ENCODE measurements at regions not wholly inside any gene's neighbourhood (a gene's known extent, or its start where the extent isn't known, plus 50 kb on each side); places are given as distances from the start of the nearest gene placed in this dataset.
"Not testable (repeated sequence)": the region's sequence is repeated elsewhere in the genome, so short reads cannot be mapped to it uniquely, and the experiment has no call there.

DNA sequence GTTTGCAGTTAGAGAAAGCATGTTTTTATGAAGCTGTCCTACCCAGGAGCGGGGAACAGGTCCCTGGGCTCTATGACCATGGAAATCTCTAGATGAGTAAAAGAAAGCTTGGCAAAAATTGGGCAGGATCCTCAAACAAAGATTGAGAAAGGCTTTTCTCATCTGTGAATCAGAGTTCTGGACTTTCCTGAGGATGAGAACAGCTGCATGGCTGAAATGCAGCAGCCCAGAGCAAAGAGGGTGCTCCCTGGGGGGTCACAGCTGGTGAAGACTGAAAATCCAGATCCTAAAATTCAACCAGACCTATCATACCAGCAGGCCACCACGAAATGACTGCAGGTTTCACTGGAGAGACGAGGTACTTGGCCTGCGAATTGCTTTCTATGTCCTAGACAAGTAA, 65.7 kb upstream of the APP start:
- ATAC-seq (no peak), DNase-seq (no peak)
- no peaks in the 10 kb centered on the region for H3K27me3 ChIP-seq
- H3K4me3 ChIP-seq: no peak overlapping the region
- no peak overlapping the region for H3K27ac ChIP-seq
- no peaks in the 10 kb centered on the region for H3K36me3 ChIP-seq
- TF ChIP-seq POLR2A (IDR thresholded peaks at IDR 0.05): no peak
- TF ChIP-seq, protein P1, sequence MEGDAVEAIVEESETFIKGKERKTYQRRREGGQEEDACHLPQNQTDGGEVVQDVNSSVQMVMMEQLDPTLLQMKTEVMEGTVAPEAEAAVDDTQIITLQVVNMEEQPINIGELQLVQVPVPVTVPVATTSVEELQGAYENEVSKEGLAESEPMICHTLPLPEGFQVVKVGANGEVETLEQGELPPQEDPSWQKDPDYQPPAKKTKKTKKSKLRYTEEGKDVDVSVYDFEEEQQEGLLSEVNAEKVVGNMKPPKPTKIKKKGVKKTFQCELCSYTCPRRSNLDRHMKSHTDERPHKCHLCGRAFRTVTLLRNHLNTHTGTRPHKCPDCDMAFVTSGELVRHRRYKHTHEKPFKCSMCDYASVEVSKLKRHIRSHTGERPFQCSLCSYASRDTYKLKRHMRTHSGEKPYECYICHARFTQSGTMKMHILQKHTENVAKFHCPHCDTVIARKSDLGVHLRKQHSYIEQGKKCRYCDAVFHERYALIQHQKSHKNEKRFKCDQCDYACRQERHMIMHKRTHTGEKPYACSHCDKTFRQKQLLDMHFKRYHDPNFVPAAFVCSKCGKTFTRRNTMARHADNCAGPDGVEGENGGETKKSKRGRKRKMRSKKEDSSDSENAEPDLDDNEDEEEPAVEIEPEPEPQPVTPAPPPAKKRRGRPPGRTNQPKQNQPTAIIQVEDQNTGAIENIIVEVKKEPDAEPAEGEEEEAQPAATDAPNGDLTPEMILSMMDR (IDR thresholded peaks at IDR 0.05 in 4 of 5, conservative IDR thresholded peaks at IDR 0.05 in 1 of 5): no peak
- in situ Hi-C loops (cut with MboI; ENCODE audit: low sequenced_read_pairs in 4 of 4): no loop called here
- no peaks in the 10 kb centered on the region for H3K4me1 ChIP-seq
- no peaks in the 10 kb centered on the region for H3K9me3 ChIP-seq
- intact Hi-C loops (cut with DNase I; ENCODE audit: low total_unique reads): no loop called here

DNA sequence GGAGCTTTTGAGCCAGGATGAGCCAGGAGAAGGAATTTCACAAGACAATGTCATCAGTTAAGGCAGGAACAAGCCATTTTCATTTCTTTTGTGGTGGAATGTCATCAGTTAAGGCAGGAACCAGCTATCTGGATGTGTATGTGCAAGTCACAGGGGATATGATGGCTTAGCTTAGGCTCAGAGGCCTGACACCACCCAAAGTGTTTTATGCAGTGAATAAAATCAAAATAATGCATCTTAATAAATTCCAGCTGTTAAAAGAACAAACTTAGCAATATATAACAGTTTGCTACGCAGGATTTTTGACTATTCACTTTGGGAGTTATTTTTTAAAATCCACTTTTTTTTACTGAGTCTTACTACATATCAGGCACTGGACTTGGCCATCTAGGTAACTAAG, 62.7 kb upstream of the APP start:
- in situ Hi-C loops (cut with MboI; ENCODE audit: low sequenced_read_pairs in 4 of 4); ATAC-seq; H3K27ac ChIP-seq; H3K9me3 ChIP-seq; H3K4me3 ChIP-seq; H3K27me3 ChIP-seq; H3K4me1 ChIP-seq; DNase-seq; intact Hi-C loops (cut with DNase I; ENCODE audit: low total_unique reads); H3K36me3 ChIP-seq: not testable (repeated sequence)

DNA sequence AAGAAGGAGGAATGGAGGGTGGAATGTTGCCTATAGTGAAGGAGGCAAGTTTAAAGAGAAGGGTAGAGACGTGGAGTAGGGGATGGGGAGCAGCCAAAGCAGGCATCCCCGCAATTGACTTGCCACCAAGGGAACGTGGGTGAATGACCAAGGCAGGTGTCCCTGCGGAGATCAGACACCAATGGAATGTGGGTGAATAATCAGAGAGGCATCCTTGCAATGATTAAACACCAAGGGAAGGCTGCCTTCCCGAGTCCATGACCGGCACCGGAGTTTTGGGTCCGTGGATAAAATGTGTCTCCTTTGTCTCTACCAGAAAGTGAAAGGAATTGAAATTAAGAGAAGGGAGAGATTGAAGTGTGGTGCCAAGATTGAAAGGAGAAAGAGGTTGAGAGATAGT, 61.9 kb upstream of the APP start:
- in situ Hi-C loops (cut with MboI; ENCODE audit: low sequenced_read_pairs in 4 of 4); ATAC-seq; H3K36me3 ChIP-seq; H3K4me3 ChIP-seq; H3K4me1 ChIP-seq; H3K27me3 ChIP-seq; H3K27ac ChIP-seq; H3K9me3 ChIP-seq; intact Hi-C loops (cut with DNase I; ENCODE audit: low total_unique reads); DNase-seq: not testable (repeated sequence)

DNA sequence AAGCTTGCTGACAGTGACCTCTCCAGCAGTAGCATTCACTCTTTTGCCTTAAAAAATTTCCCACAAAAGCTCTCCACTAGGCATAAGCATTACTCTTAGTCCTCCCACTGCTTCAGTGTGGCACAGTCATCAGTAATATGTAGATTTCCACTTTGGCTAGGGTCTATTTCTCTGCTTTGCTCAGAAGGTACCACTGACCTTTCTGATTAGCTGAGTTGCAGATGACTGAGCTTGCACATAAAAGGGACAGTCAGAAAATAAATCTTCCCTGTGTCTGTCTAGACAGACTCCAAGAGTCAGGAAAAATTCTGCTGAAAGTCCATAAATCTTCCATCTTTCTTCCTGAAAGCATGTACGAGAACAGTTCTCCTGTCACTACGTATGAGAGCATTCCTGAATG, 56.6 kb upstream of the APP start:
- intact Hi-C loops (cut with DNase I; ENCODE audit: low total_unique reads): no loop called here
- in situ Hi-C loops (cut with MboI; ENCODE audit: low sequenced_read_pairs in 4 of 4): no loop called here
- ATAC-seq: no peak

DNA sequence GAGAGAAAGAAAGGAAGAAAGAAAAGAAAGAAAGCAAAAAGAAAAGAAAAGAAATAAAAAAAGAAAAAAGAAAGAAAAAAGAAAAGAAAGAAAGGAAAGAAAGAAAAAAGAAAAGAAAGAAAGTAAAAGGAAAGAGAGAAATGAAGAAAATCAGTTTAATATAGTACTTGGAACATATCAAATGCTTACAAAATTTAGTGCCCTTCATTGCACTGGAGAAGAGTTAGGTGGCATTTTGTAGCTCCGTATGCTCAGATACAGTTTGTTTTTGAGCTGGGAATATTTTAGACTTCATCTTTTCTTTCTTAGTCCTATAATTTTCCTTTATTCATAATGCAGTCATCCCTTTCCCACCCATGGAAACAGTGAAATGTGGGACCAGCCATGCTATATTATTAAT, 56.2 kb upstream of the APP start:
- Histone ChIP-seq H3K27ac (no peak overlapping the region), H3K36me3 (no peaks in the 10 kb centered on the region), H3K4me1 (no peaks in the 10 kb centered on the region), H3K4me3 (no peak overlapping the region), H3K9me3 (no peaks in the 10 kb centered on the region), H3K27me3 (no peaks in the 10 kb centered on the region)
- DNase-seq (no peak), ATAC-seq (no peak)
- no peak for TF ChIP-seq POLR2A (IDR thresholded peaks at IDR 0.05)
- TF ChIP-seq, protein P1 (IDR thresholded peaks at IDR 0.05 in 4 of 5, conservative IDR thresholded peaks at IDR 0.05 in 1 of 5): no peak
- in situ Hi-C loops (cut with MboI; ENCODE audit: low sequenced_read_pairs in 4 of 4): no loop called here
- intact Hi-C loops (cut with DNase I; ENCODE audit: low total_unique reads): no loop called here

More for the DNA sequence above, 56.6 kb upstream of the APP start:
- H3K27ac ChIP-seq: no peak overlapping the region
- no peak overlapping the region for H3K4me3 ChIP-seq
- no peak for DNase-seq
- H3K36me3 ChIP-seq: no peaks in the 10 kb centered on the region
- H3K4me1 ChIP-seq: no peaks in the 10 kb centered on the region
- no peaks in the 10 kb centered on the region for H3K27me3 ChIP-seq
- no peak for TF ChIP-seq POLR2A (IDR thresholded peaks at IDR 0.05)
- TF ChIP-seq, protein P1 (IDR thresholded peaks at IDR 0.05 in 4 of 5, conservative IDR thresholded peaks at IDR 0.05 in 1 of 5): no peak
- no peaks in the 10 kb centered on the region for H3K9me3 ChIP-seq

DNA sequence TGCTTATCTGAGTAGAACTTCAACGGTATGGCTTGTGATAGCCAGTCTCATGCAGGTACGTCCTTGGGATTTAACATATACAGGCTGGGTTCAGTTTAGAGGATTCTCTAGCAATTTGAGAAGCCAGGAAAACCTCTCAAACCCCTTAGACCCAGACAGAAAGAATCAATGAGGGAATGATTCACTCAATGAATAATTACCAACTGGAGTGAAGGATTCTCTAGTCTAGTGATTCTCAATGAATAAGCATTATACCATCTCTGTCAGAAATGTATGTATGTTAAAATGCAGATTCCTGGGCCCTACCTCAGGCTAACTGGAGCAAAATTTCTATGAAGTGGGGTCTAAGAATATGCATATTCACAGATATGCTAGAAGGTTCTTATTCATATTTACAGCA, 54.5 kb upstream of the APP start:
- Histone ChIP-seq H3K9me3 (no peaks in the 10 kb centered on the region), H3K4me1 (no peaks in the 10 kb centered on the region), H3K4me3 (no peak overlapping the region), H3K36me3 (no peaks in the 10 kb centered on the region), H3K27me3 (no peaks in the 10 kb centered on the region), H3K27ac (no peak overlapping the region)
- in situ Hi-C loops (cut with MboI; ENCODE audit: low sequenced_read_pairs in 4 of 4) (no loop called here), intact Hi-C loops (cut with DNase I; ENCODE audit: low total_unique reads) (no loop called here)
- no peak for TF ChIP-seq POLR2A (IDR thresholded peaks at IDR 0.05)
- TF ChIP-seq, protein P1 (IDR thresholded peaks at IDR 0.05 in 4 of 5, conservative IDR thresholded peaks at IDR 0.05 in 1 of 5): no peak
- ATAC-seq (no peak), DNase-seq (no peak)
